ENCODE measurements at regions not wholly inside any gene's neighbourhood (a gene's known extent, or its start where the extent isn't known, plus 50 kb on each side); places are given as distances from the start of the nearest gene placed in this dataset.

- TF ChIP-seq CTCF (IDR thresholded peaks at IDR 0.05 in 8 of 11, conservative IDR thresholded peaks at IDR 0.05 in 3 of 11) (no peak), POLR2A (IDR thresholded peaks at IDR 0.05) (no peak)
Observed at GRCh38 chr12:33026791-33027190, 130.2 kb upstream of the PKP2 start.

Data from spleen (tissue), 7 donors.